Keratinocyte (primary cell): ENCODE measurements at regions not wholly inside any gene's neighbourhood (a gene's known extent, or its start where the extent isn't known, plus 50 kb on each side); places are given as distances from the start of the nearest gene placed in this dataset.

Experiments used
- EZH2 ChIP-seq: IDR thresholded peaks from one replicate; pipeline ENCODE4 v1.6.1; 2012; ENCODE audit warnings: inconsistent platforms, mild to moderate bottlenecking, low read length, moderate library complexity
- TF ChIP-seq, protein P1 (sequence below), 3 experiments: IDR thresholded peaks in 1 of 3; conservative IDR thresholded peaks in 1 of 3; optimal IDR thresholded peaks in 1 of 3; 2 replicates in 2 of 3; 3 replicates in 1 of 3; pipeline versions ENCODE3 to v1.5.1; 2011; ENCODE audit warnings: low read length in 3 of 3, mild to moderate bottlenecking in 3 of 3, moderate library complexity in 2 of 3, control low read depth in 1 of 3, inconsistent platforms in 1 of 3; ENCODE audit not compliant: insufficient read depth in 2 of 3; ENCODE audit errors: extremely low read depth in 1 of 3

DNA sequence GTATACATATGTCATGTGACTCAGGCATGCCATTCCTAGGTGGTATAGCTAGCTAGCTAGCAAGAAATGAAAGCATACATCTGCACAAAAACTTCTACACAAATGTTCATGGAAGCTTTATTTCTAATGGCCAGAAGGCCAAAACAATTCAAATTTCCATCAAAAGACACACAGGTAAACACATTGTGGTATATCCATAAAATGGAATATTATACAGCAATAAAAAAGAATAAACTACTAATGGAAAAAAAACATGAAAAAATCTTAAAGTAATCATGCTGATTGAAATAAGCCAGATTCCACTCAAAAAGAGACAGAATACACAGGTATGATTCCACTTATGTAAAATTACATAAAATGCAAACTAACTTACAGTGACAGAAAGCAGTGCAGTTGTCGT lies 154.3 kb downstream of the MACC1 start:
- TF ChIP-seq, protein P1, sequence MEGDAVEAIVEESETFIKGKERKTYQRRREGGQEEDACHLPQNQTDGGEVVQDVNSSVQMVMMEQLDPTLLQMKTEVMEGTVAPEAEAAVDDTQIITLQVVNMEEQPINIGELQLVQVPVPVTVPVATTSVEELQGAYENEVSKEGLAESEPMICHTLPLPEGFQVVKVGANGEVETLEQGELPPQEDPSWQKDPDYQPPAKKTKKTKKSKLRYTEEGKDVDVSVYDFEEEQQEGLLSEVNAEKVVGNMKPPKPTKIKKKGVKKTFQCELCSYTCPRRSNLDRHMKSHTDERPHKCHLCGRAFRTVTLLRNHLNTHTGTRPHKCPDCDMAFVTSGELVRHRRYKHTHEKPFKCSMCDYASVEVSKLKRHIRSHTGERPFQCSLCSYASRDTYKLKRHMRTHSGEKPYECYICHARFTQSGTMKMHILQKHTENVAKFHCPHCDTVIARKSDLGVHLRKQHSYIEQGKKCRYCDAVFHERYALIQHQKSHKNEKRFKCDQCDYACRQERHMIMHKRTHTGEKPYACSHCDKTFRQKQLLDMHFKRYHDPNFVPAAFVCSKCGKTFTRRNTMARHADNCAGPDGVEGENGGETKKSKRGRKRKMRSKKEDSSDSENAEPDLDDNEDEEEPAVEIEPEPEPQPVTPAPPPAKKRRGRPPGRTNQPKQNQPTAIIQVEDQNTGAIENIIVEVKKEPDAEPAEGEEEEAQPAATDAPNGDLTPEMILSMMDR (optimal IDR thresholded peaks at IDR 0.05 in 1 of 3, IDR thresholded peaks at IDR 0.05 in 1 of 3, conservative IDR thresholded peaks at IDR 0.05 in 1 of 3; ENCODE audit: extremely low read depth in 1 of 3, insufficient read depth in 2 of 3, low read length in 3 of 3), result no peak
- no peak for TF ChIP-seq EZH2
